HepG2 (cell line): ENCODE measurements at regions not wholly inside any gene's neighbourhood (a gene's known extent, or its start where the extent isn't known, plus 50 kb on each side); places are given as distances from the start of the nearest gene placed in this dataset.

ENCODE experiments used
- AGO1 ChIP-seq: fragments of 200-400 bp; formaldehyde crosslinking; IDR thresholded peaks from 2 replicates; pipeline ENCODE4 v1.6.1; 2017; ENCODE audit warnings: mild to moderate bottlenecking, low read depth, low read length, moderate library complexity; ENCODE audit not compliant: poor library complexity, severe bottlenecking
- AHR ChIP-seq: IDR thresholded peaks from 2 replicates; pipeline ENCODE4 v1.6.1; 2018; ENCODE audit warnings: missing genetic modification reagents, missing compliant biosample characterization
- FOXP1 ChIP-seq, 2 experiments: fragments of 450-650 bp in 1 of 2; IDR thresholded peaks; 2 replicates each; pipeline ENCODE4 v1.6.1; 2017 to 2018; ENCODE audit warnings: antibody characterized with exemption in 1 of 2
- HOXA9 ChIP-seq: sonication (generic); formaldehyde crosslinking; IDR thresholded peaks from 2 replicates; pipeline ENCODE4 v1.8.1; 2022; ENCODE audit warnings: missing genetic modification reagents, mild to moderate bottlenecking, moderate library complexity, borderline replicate concordance
- KDM6A ChIP-seq: IDR thresholded peaks from 2 replicates; pipeline ENCODE4 v1.6.1; 2016; ENCODE audit warnings: low read depth
- MZF1 ChIP-seq: sonication (generic); formaldehyde crosslinking; IDR thresholded peaks from 2 replicates; pipeline ENCODE4 v1.8.1; 2023; ENCODE audit warnings: mild to moderate bottlenecking, missing genetic modification reagents, borderline replicate concordance
- RELA ChIP-seq: sonication (generic); formaldehyde crosslinking; IDR thresholded peaks from 2 replicates; pipeline ENCODE4 v1.4.0; 2020; ENCODE audit warnings: missing genetic modification reagents
- STAT6 ChIP-seq: sonication (generic); formaldehyde crosslinking; IDR thresholded peaks from 2 replicates; pipeline ENCODE4 v1.4.0; 2020; ENCODE audit warnings: missing genetic modification reagents, mild to moderate bottlenecking, borderline replicate concordance
- TFDP2 ChIP-seq: sonication (generic); formaldehyde crosslinking; IDR thresholded peaks from 2 replicates; pipeline ENCODE4 v1.4.0; 2020; ENCODE audit warnings: missing genetic modification reagents
- THAP11 ChIP-seq: IDR thresholded peaks from 2 replicates; pipeline ENCODE4 v1.6.1; 2016; ENCODE audit warnings: missing biosample characterization, missing genetic modification reagents
- ZC3H13 ChIP-seq: sonication (generic); formaldehyde crosslinking; IDR thresholded peaks from 2 replicates; pipeline ENCODE4 v1.8.1; 2023; ENCODE audit warnings: mild to moderate bottlenecking, missing genetic modification reagents, moderate library complexity
- ZNF326 ChIP-seq: sonication (generic); formaldehyde crosslinking; IDR thresholded peaks from 2 replicates; pipeline ENCODE4 v1.4.0; 2020; ENCODE audit warnings: missing genetic modification reagents, borderline replicate concordance
- ZNF367 ChIP-seq: sonication (generic); formaldehyde crosslinking; IDR thresholded peaks from 2 replicates; pipeline ENCODE4 v1.4.0; 2020; ENCODE audit warnings: missing genetic modification reagents, borderline replicate concordance
- ZNF510 ChIP-seq: sonication (generic); formaldehyde crosslinking; IDR thresholded peaks from 2 replicates; pipeline ENCODE4 v1.4.0; 2020; ENCODE audit warnings: low read depth, mild to moderate bottlenecking, missing genetic modification reagents
- ZNF549 ChIP-seq: sonication (generic); formaldehyde crosslinking; IDR thresholded peaks from 2 replicates; pipeline ENCODE4 v1.5.0; 2020; ENCODE audit warnings: missing genetic modification reagents
- ZNF572 ChIP-seq: sonication (generic); formaldehyde crosslinking; IDR thresholded peaks from 2 replicates; pipeline ENCODE4 v1.5.1; 2020; ENCODE audit warnings: mild to moderate bottlenecking, missing genetic modification reagents
- ZSCAN9 ChIP-seq: IDR thresholded peaks from 2 replicates; pipeline ENCODE4 v1.6.1; 2016; ENCODE audit warnings: borderline replicate concordance
- TF ChIP-seq, protein P1 (sequence below): sonication (generic); formaldehyde crosslinking; IDR thresholded peaks from 2 replicates; pipeline ENCODE4 v1.4.0; 2020; ENCODE audit warnings: missing genetic modification reagents
- TF ChIP-seq, protein P2 (sequence below): sonication (generic); formaldehyde crosslinking; IDR thresholded peaks from 2 replicates; pipeline ENCODE4 v1.8.1; 2023; ENCODE audit warnings: mild to moderate bottlenecking, moderate library complexity, missing genetic modification reagents

- TF ChIP-seq TFDP2 (CRISPR knock-in tag) = no peak
- no peak for TF ChIP-seq FOXP1 (IDR thresholded peaks at IDR 0.05)
- no peak; the same call in 1 of the 2 replicates for TF ChIP-seq FOXP1 (CRISPR knock-in tag; IDR thresholded peaks at IDR 0.05)
- peak; percentile 35 for TF ChIP-seq AGO1
- no peak for TF ChIP-seq ZC3H13 (CRISPR knock-in tag)
- peak; percentile 98; the same call in 1 of the 2 replicates for TF ChIP-seq ZNF572 (CRISPR knock-in tag)
- TF ChIP-seq, protein P1, sequence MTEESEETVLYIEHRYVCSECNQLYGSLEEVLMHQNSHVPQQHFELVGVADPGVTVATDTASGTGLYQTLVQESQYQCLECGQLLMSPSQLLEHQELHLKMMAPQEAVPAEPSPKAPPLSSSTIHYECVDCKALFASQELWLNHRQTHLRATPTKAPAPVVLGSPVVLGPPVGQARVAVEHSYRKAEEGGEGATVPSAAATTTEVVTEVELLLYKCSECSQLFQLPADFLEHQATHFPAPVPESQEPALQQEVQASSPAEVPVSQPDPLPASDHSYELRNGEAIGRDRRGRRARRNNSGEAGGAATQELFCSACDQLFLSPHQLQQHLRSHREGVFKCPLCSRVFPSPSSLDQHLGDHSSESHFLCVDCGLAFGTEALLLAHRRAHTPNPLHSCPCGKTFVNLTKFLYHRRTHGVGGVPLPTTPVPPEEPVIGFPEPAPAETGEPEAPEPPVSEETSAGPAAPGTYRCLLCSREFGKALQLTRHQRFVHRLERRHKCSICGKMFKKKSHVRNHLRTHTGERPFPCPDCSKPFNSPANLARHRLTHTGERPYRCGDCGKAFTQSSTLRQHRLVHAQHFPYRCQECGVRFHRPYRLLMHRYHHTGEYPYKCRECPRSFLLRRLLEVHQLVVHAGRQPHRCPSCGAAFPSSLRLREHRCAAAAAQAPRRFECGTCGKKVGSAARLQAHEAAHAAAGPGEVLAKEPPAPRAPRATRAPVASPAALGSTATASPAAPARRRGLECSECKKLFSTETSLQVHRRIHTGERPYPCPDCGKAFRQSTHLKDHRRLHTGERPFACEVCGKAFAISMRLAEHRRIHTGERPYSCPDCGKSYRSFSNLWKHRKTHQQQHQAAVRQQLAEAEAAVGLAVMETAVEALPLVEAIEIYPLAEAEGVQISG (CRISPR knock-in tag) = peak; percentile 65; the same call in 1 of the 2 replicates
- no peak for TF ChIP-seq ZNF326 (CRISPR knock-in tag)
- no peak; the same call in 1 of the 2 replicates for TF ChIP-seq STAT6 (CRISPR knock-in tag)
- peak; percentile 77 for TF ChIP-seq ZSCAN9 (CRISPR knock-in tag)
- no peak for TF ChIP-seq HOXA9
- peak; percentile 63; the same call in 1 of the 2 replicates for TF ChIP-seq THAP11 (CRISPR knock-in tag)
- peak; percentile 95 for TF ChIP-seq MZF1 (CRISPR knock-in tag)
- TF ChIP-seq RELA (CRISPR knock-in tag) = peak; percentile 72; the same call in 1 of the 2 replicates
- no peak; the same call in 1 of the 2 replicates for TF ChIP-seq AHR
- no peak for TF ChIP-seq ZNF367 (CRISPR knock-in tag)
- no peak for TF ChIP-seq KDM6A
- TF ChIP-seq ZNF510 (CRISPR knock-in tag) = peak; percentile 76; the same call in 1 of the 2 replicates
- TF ChIP-seq, protein P2, sequence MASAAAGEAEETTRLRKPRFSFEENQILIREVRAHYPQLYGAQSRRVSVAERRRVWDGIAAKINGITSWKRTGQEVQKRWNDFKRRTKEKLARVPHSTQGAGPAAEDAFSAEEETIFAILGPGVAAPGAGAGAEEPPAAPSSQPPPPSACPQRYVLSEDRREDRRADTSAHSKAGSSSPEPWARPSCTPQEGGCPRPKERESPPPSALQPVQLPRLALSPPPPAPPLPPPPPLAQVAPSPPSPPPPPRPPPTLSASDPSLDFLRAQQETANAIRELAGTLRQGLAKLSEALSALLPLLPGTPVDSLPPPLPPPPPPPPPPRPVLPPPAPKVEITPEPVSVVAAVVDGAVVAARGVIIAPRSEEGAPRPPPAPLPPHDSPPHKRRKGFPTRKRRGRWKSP (CRISPR knock-in tag) = 0 out of 2 replicates have a peak, but pooled peaks have one; percentile 72
- no peak for TF ChIP-seq ZNF549 (CRISPR knock-in tag)
Observed at GRCh38 chr20:50320901-50321796, 130.5 kb downstream of the CEBPB start (continued).
